Activated CD8-positive, alpha-beta memory T cell treated with anti-CD3 and anti-CD28 coated beads, Interleukin-2, amount 50 U/mL, for 1 hour (primary cell): ENCODE measurements at regions not wholly inside any gene's neighbourhood (a gene's known extent, or its start where the extent isn't known, plus 50 kb on each side); places are given as distances from the start of the nearest gene placed in this dataset.
A peak's percentile ranks its signal among the peaks of the same experiment; 100 is the strongest.

Experiments
- DNase-seq: peaks from one replicate; pipeline ENCODE4 v3.0.0-alpha.2; 2020; ENCODE audit errors: extremely low read depth

DNA sequence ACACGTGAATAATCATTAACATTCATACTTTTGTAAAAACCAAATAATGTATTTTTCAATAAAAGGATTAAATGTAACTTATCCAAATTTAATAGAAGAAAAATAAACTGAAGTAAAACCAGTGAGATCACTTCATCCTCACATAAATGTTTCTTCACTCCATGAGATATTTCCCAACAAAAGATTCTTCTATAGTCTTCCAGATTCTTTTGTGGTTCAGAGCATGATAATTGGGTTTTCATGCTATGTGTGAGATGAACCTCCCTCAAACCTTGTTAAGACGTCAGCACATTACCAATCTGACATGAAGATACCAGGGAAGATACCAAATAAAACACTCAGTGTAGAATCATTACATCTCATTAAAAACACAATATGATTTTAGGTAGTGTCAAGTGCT lies 62.9 kb upstream of the OXGR1 start:
- DNase-seq = no peak

GRCh38 chr13:97058391-97058790 lies 64.1 kb upstream of the OXGR1 start:
- DNase-seq = no peak

- no peak for DNase-seq
Observed at GRCh38 chr13:97058926-97059325, 64.7 kb upstream of the OXGR1 start.

DNA sequence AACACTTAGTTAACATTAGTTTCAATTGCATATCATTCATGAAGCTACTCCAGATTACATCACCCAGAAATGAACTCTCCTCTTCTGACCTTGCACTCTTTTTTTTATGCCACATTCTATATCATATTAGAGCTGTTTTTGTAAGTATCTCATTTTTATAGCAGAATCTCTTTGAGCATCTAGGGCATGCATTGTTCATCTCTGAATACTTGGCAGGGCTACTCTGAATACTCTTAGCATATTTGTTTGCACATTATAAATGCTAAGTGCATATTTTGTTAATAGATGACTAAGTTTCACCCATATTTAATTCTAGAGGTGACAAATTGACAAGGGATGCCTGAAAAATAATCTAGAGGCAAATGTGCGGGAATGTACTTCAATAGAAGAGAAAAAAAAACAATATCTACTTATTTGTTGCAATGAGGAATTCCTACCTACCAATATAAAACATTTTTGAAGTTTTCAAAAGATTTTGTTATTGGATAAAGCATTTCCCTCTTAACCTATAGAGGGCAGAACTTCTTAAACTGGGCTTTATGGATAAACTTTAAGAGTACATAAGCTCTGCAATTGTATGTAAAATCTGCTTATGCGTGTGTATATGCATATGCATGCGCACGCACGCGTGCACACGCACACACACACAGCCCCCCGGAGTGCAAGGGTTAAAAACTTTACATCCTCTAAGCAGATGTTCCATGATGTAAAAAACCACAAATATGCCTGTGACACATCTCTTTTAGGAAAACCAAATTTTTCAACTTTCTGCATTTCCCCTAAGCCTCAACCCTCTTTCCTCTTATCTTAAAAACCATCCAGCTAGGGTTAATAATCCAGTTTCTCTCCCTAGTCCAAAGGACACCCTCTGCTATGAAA lies 73.0 kb upstream of the OXGR1 start:
- no peak for DNase-seq

- DNase-seq = no peak
Observed at GRCh38 chr13:97068151-97068550, 73.9 kb upstream of the OXGR1 start.

DNA sequence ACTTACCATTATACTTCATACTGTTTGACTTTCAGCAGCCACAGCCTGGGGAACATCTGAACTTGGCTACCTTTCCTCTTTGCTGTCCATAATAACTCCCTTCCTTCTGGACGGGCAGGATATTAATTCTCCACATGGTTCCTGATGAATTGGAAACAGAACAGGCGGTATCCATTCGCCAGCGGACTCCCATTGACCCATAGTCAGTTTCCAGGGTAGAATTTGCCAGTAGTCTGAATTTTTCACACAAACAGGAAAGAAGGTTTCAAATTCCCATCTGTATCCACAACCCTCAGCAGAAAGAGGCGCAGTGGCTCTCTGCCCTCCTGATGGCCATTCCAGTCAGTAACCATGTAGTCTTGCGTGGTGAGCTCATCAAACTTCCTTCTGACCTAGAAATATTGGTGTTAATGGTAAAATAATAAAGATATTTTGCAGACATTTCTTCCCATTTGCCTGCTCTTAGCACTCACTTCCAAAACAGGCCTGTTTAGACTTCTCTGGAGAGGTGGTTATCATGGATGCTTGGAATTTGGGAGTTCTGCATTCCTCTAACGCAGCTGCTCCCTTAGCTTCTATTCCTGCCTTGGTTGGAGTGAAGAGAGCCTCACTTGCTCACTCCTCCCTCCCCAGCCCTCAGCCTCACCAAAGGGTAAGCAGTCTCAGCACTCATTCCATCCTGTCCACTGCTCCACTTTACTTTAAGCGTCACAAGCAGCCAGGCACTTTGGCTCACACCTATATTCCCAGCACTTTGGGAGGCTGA lies 75.0 kb upstream of the OXGR1 start:
- no peak for DNase-seq

DNA sequence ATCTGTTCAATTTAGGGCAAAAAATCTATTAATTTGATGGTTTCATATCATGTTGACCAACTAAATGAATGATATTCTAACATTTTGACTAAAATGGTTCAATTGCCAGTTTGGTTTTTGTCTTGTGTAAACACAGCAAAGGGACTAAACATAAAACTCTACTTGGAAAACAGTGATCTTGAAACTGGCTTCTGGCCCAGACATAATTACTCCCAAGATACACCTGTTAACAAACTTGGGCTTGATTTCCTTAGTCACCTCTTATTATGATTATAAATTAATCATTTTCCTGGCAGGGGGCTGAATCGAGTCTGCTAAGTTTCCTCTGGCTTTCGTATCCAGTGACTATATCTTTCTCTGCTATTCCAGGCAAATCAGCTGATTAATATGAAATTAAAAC lies 78.0 kb upstream of the OXGR1 start:
- no peak for DNase-seq

- no peak for DNase-seq
Observed at GRCh38 chr13:97074618-97075017, 80.3 kb upstream of the OXGR1 start.

DNA sequence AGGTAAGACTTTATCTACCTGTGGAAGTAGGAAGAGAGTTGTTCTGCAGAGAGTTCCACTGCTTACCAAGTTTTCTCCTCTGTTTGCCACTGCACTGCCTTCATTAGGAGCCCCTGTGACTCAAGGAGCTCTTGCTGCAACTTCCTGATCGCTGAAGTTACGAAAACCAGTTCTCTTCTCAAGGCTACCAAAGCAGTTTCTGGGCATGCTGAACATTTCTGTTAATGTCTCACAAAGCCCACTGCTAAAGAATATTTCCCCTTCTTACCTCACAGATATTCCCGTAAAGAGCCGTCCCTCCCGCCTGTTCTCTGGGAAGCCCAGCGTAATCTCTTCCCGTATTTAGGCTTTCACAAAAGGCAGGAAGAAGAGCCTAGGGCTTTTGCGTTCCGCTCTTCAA lies 82.6 kb upstream of the OXGR1 start:
- no peak for DNase-seq

DNA sequence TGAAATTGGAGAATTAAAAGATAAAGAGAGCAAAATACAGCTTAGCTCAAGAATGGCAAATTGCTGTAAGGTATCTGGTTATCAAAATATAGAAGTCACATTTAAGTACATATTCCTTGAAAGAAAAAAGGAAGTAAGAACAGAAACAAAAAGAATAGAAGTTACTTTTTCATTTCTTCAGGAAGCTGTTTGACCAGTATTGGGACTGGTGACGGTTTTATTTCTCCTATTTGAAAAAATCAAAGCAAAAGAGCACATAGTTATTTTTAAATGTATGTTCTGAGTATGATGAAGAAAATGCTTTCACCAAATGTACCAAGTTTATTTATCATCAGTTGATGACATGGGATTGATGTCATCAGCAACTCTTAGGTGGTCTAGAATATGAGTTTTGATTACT lies 83.1 kb upstream of the OXGR1 start:
- DNase-seq = no peak

GRCh38 chr13:97079726-97080125 lies 85.5 kb upstream of the OXGR1 start:
- DNase-seq = no peak

- DNase-seq = no peak
Observed at GRCh38 chr13:97082461-97083207, 88.4 kb upstream of the OXGR1 start.

DNA sequence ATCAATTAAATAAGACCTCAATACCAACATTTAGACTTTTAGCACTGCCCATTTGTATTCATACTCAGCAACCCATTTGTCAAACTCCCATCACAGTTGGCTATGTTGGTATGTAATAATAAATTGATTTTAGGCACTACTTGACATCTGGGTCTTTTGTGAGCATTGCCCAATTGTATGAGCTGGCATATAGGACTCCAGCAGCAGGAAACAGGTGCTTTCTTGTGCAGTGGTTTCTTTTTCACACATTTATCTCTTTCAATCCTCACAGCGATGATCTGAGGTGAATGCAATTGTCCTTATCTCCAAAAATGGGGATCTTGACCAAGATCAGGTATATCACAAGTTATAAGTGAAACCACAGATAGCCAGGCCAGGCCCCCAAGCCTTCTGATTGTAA lies 96.9 kb upstream of the OXGR1 start:
- no peak for DNase-seq

DNA sequence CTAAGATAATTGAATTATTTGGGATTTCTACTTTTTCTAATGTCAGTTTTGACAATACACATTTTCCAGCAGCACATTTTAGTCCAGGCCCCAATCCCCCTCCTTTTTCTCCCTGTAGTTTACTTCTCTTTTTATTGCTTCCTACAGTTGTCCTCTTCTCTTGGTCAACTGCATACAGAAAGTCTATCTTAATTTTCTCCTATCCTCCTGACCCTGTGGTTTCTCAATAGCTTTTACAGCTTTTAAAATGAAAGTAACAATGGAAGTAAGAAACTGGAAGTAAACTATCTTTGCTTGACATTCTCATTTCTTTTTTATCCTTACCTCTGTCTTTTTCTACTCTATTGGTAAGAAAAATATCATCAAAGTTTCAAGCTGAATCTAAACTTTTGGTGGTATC lies 106.5 kb upstream of the OXGR1 start:
- DNase-seq = no peak

DNA sequence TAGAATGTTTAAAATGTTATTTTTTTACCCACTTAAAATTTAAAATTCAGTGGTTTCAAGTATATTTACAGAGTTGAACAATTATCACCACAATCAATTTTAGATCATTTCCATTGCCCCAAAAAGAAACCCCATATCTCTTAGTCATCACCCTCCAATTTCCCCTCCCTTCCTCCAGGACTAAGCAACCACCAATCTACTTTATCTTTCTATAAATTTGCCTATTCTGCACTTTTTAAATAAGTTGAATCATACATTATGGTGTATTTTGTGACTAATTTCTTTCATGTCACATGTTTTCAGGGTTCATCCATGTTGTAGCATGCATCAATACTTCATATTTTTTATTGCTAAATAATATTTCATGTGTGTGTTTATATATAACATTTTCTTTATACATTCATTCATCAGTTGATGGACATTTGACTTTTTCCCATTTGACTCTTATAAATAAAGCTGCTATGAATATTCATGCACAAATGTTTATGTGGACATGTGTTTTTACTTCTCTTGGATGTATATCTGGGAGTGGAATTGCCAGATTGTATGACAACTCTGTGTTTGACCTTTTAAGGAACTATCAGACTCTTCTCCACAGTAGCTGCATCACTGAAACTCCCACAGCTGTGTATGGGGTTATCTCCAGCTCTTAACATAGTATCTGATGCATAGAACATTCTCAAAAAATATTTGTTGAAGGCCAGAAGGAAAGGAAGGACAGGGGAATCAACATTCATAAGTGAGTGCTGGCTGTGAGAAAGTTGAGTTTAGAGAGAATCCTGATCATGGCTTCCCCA lies 107.8 kb upstream of the OXGR1 start:
- no peak for DNase-seq

GRCh38 chr13:97106323-97106722 lies 112.0 kb upstream of the OXGR1 start:
- DNase-seq = no peak

GRCh38 chr13:97107815-97108529 lies 113.7 kb upstream of the OXGR1 start:
- no peak for DNase-seq

GRCh38 chr13:97108530-97108900 lies 113.6 kb upstream of the MBNL2 start:
- DNase-seq = no peak

GRCh38 chr13:97109256-97109655 lies 112.9 kb upstream of the MBNL2 start:
- DNase-seq = no peak

- DNase-seq = peak; percentile 21
Observed at GRCh38 chr13:97109841-97110492, 112.2 kb upstream of the MBNL2 start.

DNA sequence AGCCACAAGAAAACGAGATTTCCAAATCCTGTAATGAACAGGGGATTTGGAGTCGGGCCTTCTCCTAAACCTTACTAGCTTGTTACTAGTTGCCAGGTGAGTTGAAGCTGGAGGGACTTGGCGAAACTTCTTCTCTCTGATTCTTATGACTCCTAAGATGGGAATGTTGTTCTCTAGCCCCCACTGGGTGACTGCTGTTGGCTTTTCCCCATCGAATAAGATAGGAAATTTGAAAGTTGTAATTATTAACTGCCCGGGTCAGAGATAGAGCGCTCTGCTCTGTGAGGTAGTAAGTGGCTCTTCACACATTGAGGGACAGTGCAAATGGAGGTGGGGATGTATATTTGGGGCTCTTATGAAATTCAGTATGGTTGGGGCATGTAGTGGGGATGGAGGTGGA lies 111.2 kb upstream of the MBNL2 start:
- no peak for DNase-seq
